Adrenal gland (tissue), 9 donors: ENCODE measurements at regions not wholly inside any gene's neighbourhood (a gene's known extent, or its start where the extent isn't known, plus 50 kb on each side); places are given as distances from the start of the nearest gene placed in this dataset.

Experiments used
- DNase-seq, 7 donors: peaks; one replicate each; pipeline ENCODE4 v3.0.0-alpha.2; 2019 to 2020
- H3K27ac ChIP-seq, 5 donors: fragments of 200-600 bp; sonication (generic) in 4 of 5; 1 replicate in 3 of 5; 2 replicates in 2 of 5; pipeline versions ENCODE4 v1.5.1 to v1.8.0; 2016 to 2020; ENCODE audit warnings: mild to moderate bottlenecking in 1 of 5
- H3K27me3 ChIP-seq: fragments of 200-600 bp; 2 replicates; pipeline ENCODE4 v1.8.0; 2021
- H3K36me3 ChIP-seq, 2 donors: fragments of 200-600 bp; replicated peaks in 1 of 2; 1 replicate in 1 of 2; 2 replicates in 1 of 2; pipeline versions ENCODE4 v1.5.1 to v1.8.0; 2018 to 2022
- H3K4me1 ChIP-seq, 2 donors: fragments of 200-600 bp; replicated peaks in 1 of 2; 1 replicate in 1 of 2; 2 replicates in 1 of 2; pipeline versions ENCODE4 v1.5.1 to v1.8.0; 2018 to 2021
- H3K4me3 ChIP-seq, 4 donors: fragments of 200-600 bp; sonication (generic) in 3 of 4; one replicate each; pipeline ENCODE4 v1.5.1; 2016 to 2018
- H3K9me3 ChIP-seq, 3 donors: fragments of 200-600 bp; sonication (generic) in 1 of 3; replicated peaks in 1 of 3; 1 replicate in 2 of 3; 2 replicates in 1 of 3; pipeline versions ENCODE4 v1.5.1 to v1.8.0; 2016 to 2021
- CTCF ChIP-seq, 6 experiments: fragments of 450-650 bp in 4 of 6; fragments of 200-600 bp in 2 of 6; sonication (generic) in 1 of 6; IDR thresholded peaks; 1 replicate in 5 of 6; 2 replicates in 1 of 6; pipeline versions ENCODE4 v1.5.1 to v1.8.0; 2016 to 2021; ENCODE audit warnings: antibody characterized with exemption in 6 of 6, mild to moderate bottlenecking in 2 of 6, moderate library complexity in 1 of 6
- POLR2A ChIP-seq, 2 donors: fragments of 450-650 bp; IDR thresholded peaks; one replicate each; pipeline ENCODE4 v1.6.1; 2017; ENCODE audit warnings: antibody characterized with exemption in 2 of 2, mild to moderate bottlenecking in 2 of 2, moderate library complexity in 1 of 2
- WGBS, 4 donors: extraction: QIAGEN DNeasy Blood & Tissue Kit in 2 of 4; methylation state at CpG; one replicate each; pipeline versions ENCODE4 v1.1.5 to v1.1.7; 2013 to 2017; 5-methylcytosine and 5-hydroxymethylcytosine counted together
- intact Hi-C, 2 donors: fragments of 100-400 bp; cut with DNase I; formaldehyde crosslinking; loops; one replicate each; pipeline versions ENCODE4 v1.14.1 to v1.15.0; 2022 to 2023
- donor health status: healthy with polysubstance abuse.
- donor health status: Bipolar disorder and iron deficiency.
- donor health status: DM: yes; HTN: yes; CAD: no.
- donor health status: DM: no; HTN: no; CAD: no.
- donor health status: DM: no; HTN: no; CAD: no.

- intact Hi-C loops: no loop called here
- no peaks in the 10 kb centered on the region for H3K9me3 ChIP-seq
- H3K27ac ChIP-seq: no peak overlapping the region
- no peak overlapping the region for H3K4me3 ChIP-seq
- H3K36me3 ChIP-seq: no peaks in the 10 kb centered on the region
- WGBS, 4 donors: 69 to 84% (median 83%) methylated on average over 3 of the region's 3 CpGs
- no peak for DNase-seq
- H3K4me1 ChIP-seq: no peaks in the 10 kb centered on the region
- TF ChIP-seq POLR2A (IDR thresholded peaks at IDR 0.05) (no peak), CTCF (IDR thresholded peaks at IDR 0.05) (no peak)
- no peaks in the 10 kb centered on the region for H3K27me3 ChIP-seq
Observed at GRCh38 chr1:222038971-222039370, 297.1 kb upstream of the DUSP10 start.

GRCh38 chr1:222037720-222038119 lies 295.8 kb upstream of the DUSP10 start:
- Histone ChIP-seq H3K4me1 (no peaks in the 10 kb centered on the region), H3K27ac (no peak overlapping the region), H3K9me3 (no peaks in the 10 kb centered on the region), H3K27me3 (no peaks in the 10 kb centered on the region), H3K36me3 (no peaks in the 10 kb centered on the region), H3K4me3 (no peak overlapping the region)
- intact Hi-C loops: no loop called here
- no peak for DNase-seq
- TF ChIP-seq POLR2A (IDR thresholded peaks at IDR 0.05): no peak

- intact Hi-C loops: no loop called here
- no peaks in the 10 kb centered on the region for H3K9me3 ChIP-seq
- no peak overlapping the region for H3K27ac ChIP-seq
- no peaks in the 10 kb centered on the region for H3K36me3 ChIP-seq
- WGBS, 4 donors: 52 to 70% (median 55%) methylated on average over 4 of the region's 4 CpGs
- no peaks in the 10 kb centered on the region for H3K4me1 ChIP-seq
- H3K27me3 ChIP-seq: no peaks in the 10 kb centered on the region
- DNase-seq: no peak
- no peak overlapping the region for H3K4me3 ChIP-seq
- TF ChIP-seq POLR2A (IDR thresholded peaks at IDR 0.05) (no peak), CTCF (IDR thresholded peaks at IDR 0.05) (no peak)
Observed at GRCh38 chr1:222034790-222035189, 292.9 kb upstream of the DUSP10 start.

GRCh38 chr1:222033450-222033849 lies 291.6 kb upstream of the DUSP10 start:
- Histone ChIP-seq H3K27me3 (no peaks in the 10 kb centered on the region), H3K36me3 (no peaks in the 10 kb centered on the region), H3K4me1 (no peaks in the 10 kb centered on the region), H3K27ac (no peak overlapping the region), H3K9me3 (no peaks in the 10 kb centered on the region), H3K4me3 (no peak overlapping the region)
- 67 to 86% (median 82%) methylated on average over 3 of the region's 3 CpGs for WGBS, 4 donors
- DNase-seq: no peak
- TF ChIP-seq CTCF (IDR thresholded peaks at IDR 0.05): no peak
- TF ChIP-seq POLR2A (IDR thresholded peaks at IDR 0.05): no peak
- intact Hi-C loops: no loop called here

GRCh38 chr1:222031318-222031717 lies 289.4 kb upstream of the DUSP10 start:
- H3K9me3 ChIP-seq: no peaks in the 10 kb centered on the region
- no peaks in the 10 kb centered on the region for H3K36me3 ChIP-seq
- no peaks in the 10 kb centered on the region for H3K4me1 ChIP-seq
- intact Hi-C loops: no loop called here
- 40 to 65% (median 55%) methylated on average over 1 of the region's 1 CpG for WGBS, 4 donors
- no peak for DNase-seq
- TF ChIP-seq CTCF (IDR thresholded peaks at IDR 0.05) (no peak), POLR2A (IDR thresholded peaks at IDR 0.05) (no peak)
- no peak overlapping the region for H3K27ac ChIP-seq
- H3K4me3 ChIP-seq: no peak overlapping the region
- no peaks in the 10 kb centered on the region for H3K27me3 ChIP-seq
